Activated CD4-positive, alpha-beta T cell treated with anti-CD3 and anti-CD28 coated beads, Interleukin-2, amount 10 ng/mL, durations not matched to agents 24 days and 14 days (primary cell): ENCODE measurements at regions not wholly inside any gene's neighbourhood (a gene's known extent, or its start where the extent isn't known, plus 50 kb on each side); places are given as distances from the start of the nearest gene placed in this dataset.

Experiments used
- DNase-seq: peaks from one replicate; pipeline ENCODE4 v3.0.0; 2022
- H3K27ac Mint-ChIP-seq: one replicate; pipeline ENCODE4 v1.8.0; 2022; ENCODE audit warnings: mild to moderate bottlenecking, mixed read lengths
- H3K27me3 Mint-ChIP-seq: one replicate; pipeline ENCODE4 v1.8.0; 2022; ENCODE audit warnings: mixed read lengths
- H3K36me3 Mint-ChIP-seq: one replicate; pipeline ENCODE4 v1.8.0; 2022; ENCODE audit warnings: low read depth, mild to moderate bottlenecking, mixed read lengths
- H3K4me1 Mint-ChIP-seq: one replicate; pipeline ENCODE4 v1.8.0; 2021; ENCODE audit warnings: mixed read lengths
- H3K4me3 Mint-ChIP-seq: one replicate; pipeline ENCODE4 v1.8.0; 2022; ENCODE audit warnings: mild to moderate bottlenecking, moderate library complexity, mixed read lengths
- H3K9me3 Mint-ChIP-seq: one replicate; pipeline ENCODE4 v1.8.0; 2021; ENCODE audit warnings: mixed read lengths
- intact Hi-C: fragments of 100-400 bp; cut with micrococcal nuclease; formaldehyde crosslinking; loops from one replicate; pipeline ENCODE4 v1.15.1; 2023

DNA sequence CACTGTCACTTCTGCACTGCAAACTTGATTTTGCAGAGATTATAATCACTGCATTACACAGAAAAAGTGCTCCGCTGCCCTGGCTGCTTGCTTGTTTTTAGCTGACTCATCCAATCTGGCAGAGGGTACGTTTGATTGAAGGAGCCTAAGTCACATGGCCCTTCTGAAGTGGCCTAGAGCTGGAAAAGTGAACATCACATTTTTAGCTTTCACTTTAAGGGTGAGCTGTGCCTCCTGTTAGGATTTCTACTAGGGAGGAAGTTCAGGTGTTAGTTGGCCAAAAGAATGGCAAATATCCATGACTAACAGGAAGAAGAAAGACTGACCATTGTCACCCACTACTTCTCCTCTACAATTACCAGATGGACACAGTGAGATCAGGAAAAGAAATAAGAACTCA is 889.1 kb upstream of the MAP3K7 start:
- intact Hi-C loops: no loop called here

DNA sequence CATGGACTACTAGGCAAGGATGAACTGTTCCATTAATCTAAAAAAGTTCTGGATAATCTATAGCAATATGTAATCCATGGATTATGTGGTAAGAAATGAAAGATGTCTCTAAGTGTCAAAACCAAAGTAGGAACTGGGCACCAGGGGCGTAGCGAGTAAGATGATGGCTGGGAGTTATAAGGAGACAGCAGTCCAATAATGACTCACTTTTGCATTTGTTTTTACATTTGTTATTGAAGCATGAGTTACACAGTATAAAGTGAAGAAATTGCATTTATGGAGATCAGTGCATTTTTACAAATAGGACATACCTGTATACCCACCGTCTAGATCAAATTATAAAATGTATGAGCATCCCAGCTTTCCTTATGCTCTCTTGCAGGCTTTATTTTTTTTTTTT is 878.5 kb upstream of the MAP3K7 start:
- H3K27ac Mint-ChIP-seq: no peak overlapping the region
- no peaks in the 10 kb centered on the region for H3K4me1 Mint-ChIP-seq
- intact Hi-C loops: no loop called here

More for the DNA sequence above, 889.1 kb upstream of the MAP3K7 start:
- Mint-ChIP-seq H3K27me3 (no peaks in the 10 kb centered on the region), H3K36me3 (no peaks in the 10 kb centered on the region), H3K27ac (no peak overlapping the region), H3K4me3 (no peak overlapping the region), H3K4me1 (no peaks in the 10 kb centered on the region), H3K9me3 (no peaks in the 10 kb centered on the region)
- no peak for DNase-seq

DNA sequence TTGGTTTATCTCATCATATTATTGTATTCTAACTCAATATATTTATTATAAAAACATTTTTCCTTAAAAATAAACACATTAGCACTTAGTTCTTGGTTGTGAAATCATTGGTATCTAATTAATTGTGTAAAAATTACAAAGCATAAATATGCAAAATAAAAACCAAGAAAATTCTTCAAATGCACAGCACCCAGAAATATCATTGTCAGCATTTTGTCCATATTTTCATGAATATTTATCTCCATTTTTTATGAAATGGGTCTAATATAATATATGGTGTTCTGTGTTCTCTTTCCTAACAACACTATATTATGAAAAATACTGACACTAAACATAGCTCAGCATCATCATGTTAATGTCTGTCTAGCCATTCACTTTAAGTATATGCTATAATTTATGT is 877.8 kb upstream of the MAP3K7 start:
- no peaks in the 10 kb centered on the region for H3K9me3 Mint-ChIP-seq
- H3K36me3 Mint-ChIP-seq: no peaks in the 10 kb centered on the region
- no peaks in the 10 kb centered on the region for H3K27me3 Mint-ChIP-seq
- DNase-seq: no peak
- no peaks in the 10 kb centered on the region for H3K4me1 Mint-ChIP-seq
- no peak overlapping the region for H3K27ac Mint-ChIP-seq
- intact Hi-C loops: no loop called here
- H3K4me3 Mint-ChIP-seq: no peak overlapping the region

More for the DNA sequence above, 878.5 kb upstream of the MAP3K7 start:
- no peaks in the 10 kb centered on the region for H3K27me3 Mint-ChIP-seq
- H3K9me3 Mint-ChIP-seq: no peaks in the 10 kb centered on the region
- no peak for DNase-seq
- no peak overlapping the region for H3K4me3 Mint-ChIP-seq
- no peaks in the 10 kb centered on the region for H3K36me3 Mint-ChIP-seq

DNA sequence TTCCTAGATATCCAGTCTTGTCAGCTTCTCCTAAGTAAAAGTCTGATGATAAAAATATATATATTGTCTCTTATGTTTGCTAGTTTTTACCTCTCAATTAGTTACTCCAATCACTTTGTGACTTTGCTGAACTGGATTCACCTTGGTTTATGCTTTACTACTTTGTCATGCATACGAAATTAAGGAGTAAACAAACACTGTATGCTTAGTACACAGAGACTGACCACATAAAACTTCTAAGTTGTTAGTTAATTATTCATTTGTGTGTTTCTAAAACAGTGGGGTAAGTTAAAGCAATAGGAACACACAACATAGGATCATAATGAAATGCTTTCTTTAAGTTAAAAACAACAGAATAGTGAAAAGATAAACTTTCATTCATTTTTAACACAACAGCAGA is 877.3 kb upstream of the MAP3K7 start:
- no peaks in the 10 kb centered on the region for H3K9me3 Mint-ChIP-seq
- H3K36me3 Mint-ChIP-seq: no peaks in the 10 kb centered on the region
- H3K4me3 Mint-ChIP-seq: no peak overlapping the region
- H3K27ac Mint-ChIP-seq: no peak overlapping the region
- no peaks in the 10 kb centered on the region for H3K27me3 Mint-ChIP-seq
- DNase-seq: no peak
- intact Hi-C loops: no loop called here
- H3K4me1 Mint-ChIP-seq: no peaks in the 10 kb centered on the region

DNA sequence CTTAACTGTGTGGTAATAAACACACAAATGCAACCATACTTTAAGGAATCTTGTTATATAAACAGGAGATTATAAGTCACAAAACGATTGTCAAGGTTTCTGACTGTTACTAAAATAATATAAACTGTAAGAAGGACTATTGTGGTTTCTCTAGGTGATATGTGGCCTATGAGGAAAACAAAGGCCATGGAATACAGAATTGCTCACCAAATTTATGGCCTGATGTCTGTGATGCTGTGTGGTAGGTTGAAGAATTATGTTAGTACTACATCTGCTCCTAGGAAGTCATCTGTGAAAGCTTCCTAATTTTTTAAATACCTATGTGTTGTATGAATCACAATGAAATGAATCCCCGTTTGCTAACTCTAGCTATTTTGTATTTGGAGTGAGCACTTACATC is 875.4 kb upstream of the MAP3K7 start:
- H3K4me1 Mint-ChIP-seq: no peaks in the 10 kb centered on the region
- H3K9me3 Mint-ChIP-seq: no peaks in the 10 kb centered on the region
- intact Hi-C loops: no loop called here
- no peak overlapping the region for H3K27ac Mint-ChIP-seq
- no peaks in the 10 kb centered on the region for H3K27me3 Mint-ChIP-seq
- no peak for DNase-seq
- no peak overlapping the region for H3K4me3 Mint-ChIP-seq
- no peaks in the 10 kb centered on the region for H3K36me3 Mint-ChIP-seq

DNA sequence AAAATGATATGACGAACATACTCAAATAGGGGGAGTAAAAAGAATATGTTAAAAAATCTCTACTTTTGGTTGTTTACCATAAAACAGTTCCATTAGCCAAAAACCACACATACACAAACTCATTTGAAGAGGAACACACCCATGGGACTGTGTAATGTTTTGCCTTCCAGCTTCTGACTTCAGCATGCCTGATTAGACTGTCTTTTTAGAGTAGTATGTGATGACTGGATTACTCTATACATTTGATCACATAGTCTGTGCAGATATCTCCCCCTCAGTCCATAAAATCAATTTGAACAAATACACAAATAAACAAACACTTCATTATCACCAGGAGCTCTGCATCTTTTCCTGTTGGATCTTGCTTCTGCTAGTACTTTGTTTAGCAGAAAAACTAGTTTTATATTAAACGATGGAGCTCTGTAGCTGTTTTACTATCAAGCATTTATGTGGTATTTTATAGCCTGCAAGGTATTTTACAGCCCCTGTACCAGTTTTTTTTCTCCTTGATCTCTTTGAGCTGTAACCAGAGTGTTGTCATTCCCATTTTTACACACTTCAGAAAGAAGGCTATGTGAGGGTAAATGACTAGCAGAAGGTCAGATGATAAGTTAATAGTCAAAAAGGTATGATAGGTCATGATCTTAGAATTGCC is 866.5 kb upstream of the MAP3K7 start:
- Mint-ChIP-seq H3K9me3 (no peaks in the 10 kb centered on the region), H3K36me3 (no peaks in the 10 kb centered on the region), H3K27ac (no peak overlapping the region), H3K27me3 (no peaks in the 10 kb centered on the region), H3K4me1 (no peaks in the 10 kb centered on the region), H3K4me3 (no peak overlapping the region)
- intact Hi-C loops: no loop called here
- DNase-seq: no peak

DNA sequence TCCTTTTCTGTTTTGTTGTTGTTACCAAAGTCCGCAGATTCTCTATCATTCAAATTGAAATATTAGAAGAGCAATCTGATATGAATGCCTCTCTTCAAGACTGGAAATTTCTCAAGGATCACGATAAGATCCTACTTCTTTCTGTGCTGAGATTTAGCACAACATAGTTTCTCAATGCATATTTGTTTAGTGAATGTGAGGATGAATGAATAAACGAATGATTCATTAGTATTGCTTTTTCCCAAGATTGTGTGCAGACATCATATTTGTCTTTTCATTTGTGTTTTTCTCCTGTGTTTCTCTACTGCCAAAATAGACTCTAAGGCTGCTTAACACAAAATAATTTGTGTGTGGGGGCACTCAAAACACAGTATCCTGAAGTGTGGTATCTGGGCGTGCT is 862.7 kb upstream of the MAP3K7 start:
- no peaks in the 10 kb centered on the region for H3K36me3 Mint-ChIP-seq
- H3K9me3 Mint-ChIP-seq: no peaks in the 10 kb centered on the region
- intact Hi-C loops: no loop called here
- H3K4me3 Mint-ChIP-seq: no peak overlapping the region
- H3K27ac Mint-ChIP-seq: no peak overlapping the region
- H3K27me3 Mint-ChIP-seq: no peaks in the 10 kb centered on the region
- H3K4me1 Mint-ChIP-seq: no peaks in the 10 kb centered on the region
- no peak for DNase-seq

DNA sequence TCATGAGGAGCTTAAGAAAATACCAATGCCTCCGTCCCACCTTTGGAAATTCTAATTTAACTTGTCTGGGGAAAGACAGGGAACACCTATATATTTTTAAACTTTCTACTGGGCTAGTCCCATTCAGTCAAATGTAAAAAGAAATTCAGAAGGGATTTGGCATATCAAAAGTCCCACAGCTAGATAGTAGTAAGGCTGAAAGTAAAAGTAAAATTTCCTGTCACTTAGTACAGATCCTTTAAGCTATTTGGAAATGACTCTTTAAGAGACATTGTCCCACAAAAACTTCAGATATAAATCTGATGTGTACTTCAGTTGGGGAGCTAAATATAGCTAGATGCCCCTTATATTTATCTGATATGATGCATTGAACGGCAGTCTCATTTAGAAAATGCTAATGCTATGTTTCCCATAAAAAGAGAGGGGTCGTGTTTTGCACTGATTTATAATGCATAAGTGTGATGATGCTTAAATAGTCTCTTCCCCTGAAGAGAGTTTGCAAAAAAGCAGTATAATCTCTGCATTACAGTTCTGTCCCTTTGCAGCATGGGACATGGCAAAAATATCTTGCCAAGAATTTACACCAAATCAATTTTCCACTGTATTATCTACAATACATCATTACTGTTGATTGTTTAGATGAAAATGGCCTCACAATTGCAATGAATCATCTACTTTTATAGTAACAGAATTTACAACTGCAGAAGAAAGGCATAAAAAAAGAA is 860.8 kb upstream of the MAP3K7 start:
- no peaks in the 10 kb centered on the region for H3K9me3 Mint-ChIP-seq
- no peaks in the 10 kb centered on the region for H3K36me3 Mint-ChIP-seq
- H3K4me1 Mint-ChIP-seq: peaks cover 3% of the 10 kb centered on the region
- no peak for DNase-seq
- no peak overlapping the region for H3K27ac Mint-ChIP-seq
- H3K27me3 Mint-ChIP-seq: no peaks in the 10 kb centered on the region
- no peak overlapping the region for H3K4me3 Mint-ChIP-seq
- intact Hi-C loops: no loop called here

DNA sequence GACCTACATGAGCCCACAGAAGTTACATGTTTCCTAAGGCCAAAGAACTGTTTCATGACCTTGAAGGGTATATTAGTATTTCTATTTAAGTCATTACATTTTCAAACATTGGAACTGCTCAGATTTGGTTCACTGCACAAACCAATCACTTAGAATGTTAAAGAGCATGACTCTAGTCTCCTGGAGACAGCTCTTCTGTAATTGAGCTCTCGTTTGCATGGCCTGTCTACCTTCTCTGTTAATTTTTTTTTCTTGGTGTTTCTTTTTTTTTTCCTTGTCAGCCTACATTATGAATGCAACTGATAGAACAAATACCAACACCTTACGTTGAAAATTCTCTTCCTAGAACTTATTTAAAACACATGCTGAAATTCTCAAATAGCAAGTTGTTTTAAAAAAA is 860.2 kb upstream of the MAP3K7 start:
- H3K4me3 Mint-ChIP-seq: no peak overlapping the region
- no peaks in the 10 kb centered on the region for H3K9me3 Mint-ChIP-seq
- H3K27ac Mint-ChIP-seq: no peak overlapping the region
- peaks cover 7% of the 10 kb centered on the region for H3K4me1 Mint-ChIP-seq
- DNase-seq: no peak
- intact Hi-C loops: no loop called here
- no peaks in the 10 kb centered on the region for H3K27me3 Mint-ChIP-seq
- no peaks in the 10 kb centered on the region for H3K36me3 Mint-ChIP-seq

DNA sequence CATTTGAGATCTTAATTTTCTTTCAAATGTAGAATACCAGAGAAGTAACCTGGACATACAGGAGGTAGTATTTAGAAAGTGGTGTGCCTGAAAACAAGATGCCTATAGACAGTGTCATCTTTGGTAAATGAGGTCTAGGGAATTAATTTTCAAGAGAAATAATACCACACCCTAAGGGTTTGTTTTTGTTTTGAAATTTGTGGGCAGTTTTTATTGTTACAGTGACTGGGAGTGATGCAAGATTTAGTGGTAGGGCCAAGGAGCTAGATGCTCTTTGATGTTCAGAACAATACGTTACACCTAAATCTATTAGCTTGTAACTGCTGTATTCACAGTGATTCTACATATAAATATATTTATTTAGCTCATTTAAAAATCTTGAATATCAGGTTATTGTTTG is 856.5 kb upstream of the MAP3K7 start:
- intact Hi-C loops: no loop called here
- Mint-ChIP-seq H3K9me3 (no peaks in the 10 kb centered on the region), H3K36me3 (no peaks in the 10 kb centered on the region), H3K4me1 (peaks cover 8% of the 10 kb centered on the region), H3K27ac (no peak overlapping the region), H3K27me3 (no peaks in the 10 kb centered on the region), H3K4me3 (no peak overlapping the region)
- no peak for DNase-seq

DNA sequence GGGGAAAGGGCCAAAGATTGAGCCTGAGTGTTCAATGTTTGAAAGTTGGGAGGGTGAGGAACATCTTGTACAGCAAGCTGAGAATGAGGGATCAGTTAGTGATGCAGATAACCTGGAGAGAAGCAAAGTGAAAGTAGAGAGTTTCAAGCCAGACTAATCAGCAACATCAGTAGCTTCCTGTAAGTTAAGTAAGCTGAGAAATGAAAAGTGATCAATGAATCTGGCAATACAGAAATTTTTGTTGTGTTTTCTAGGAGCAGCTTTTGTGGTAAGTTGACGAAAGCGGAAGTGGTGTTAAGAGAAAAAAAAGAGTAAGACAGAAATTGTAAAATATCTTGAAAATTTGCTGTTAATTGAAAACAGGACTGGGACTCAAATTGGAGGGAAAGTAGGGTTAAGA is 855.5 kb upstream of the MAP3K7 start:
- H3K4me1 Mint-ChIP-seq: peaks cover 8% of the 10 kb centered on the region
- no peak for DNase-seq
- intact Hi-C loops: no loop called here
- H3K4me3 Mint-ChIP-seq: no peak overlapping the region
- no peaks in the 10 kb centered on the region for H3K36me3 Mint-ChIP-seq
- H3K27ac Mint-ChIP-seq: no peak overlapping the region
- no peaks in the 10 kb centered on the region for H3K9me3 Mint-ChIP-seq
- no peaks in the 10 kb centered on the region for H3K27me3 Mint-ChIP-seq

DNA sequence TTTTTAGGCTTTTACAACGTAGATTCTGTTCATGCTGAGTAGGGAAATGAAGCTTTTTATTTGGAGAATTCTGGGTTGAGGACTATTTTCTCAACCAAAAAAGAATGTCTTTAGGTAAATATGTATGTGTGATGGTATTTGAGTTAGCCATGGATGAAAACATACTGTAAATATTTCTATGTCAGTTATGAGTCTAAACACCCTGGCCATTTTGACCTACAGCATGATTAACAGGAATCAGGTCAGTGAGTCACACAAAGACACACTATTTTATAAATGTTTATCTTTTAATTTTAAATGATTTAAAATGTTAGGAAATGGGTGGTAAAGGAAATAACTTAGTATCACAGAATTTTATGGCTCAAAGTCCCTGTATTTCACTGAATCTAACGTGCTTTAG is 851.7 kb upstream of the MAP3K7 start:
- Mint-ChIP-seq H3K9me3 (no peaks in the 10 kb centered on the region), H3K4me3 (no peak overlapping the region), H3K4me1 (peaks cover 8% of the 10 kb centered on the region), H3K27ac (no peak overlapping the region), H3K27me3 (no peaks in the 10 kb centered on the region), H3K36me3 (no peaks in the 10 kb centered on the region)
- intact Hi-C loops: no loop called here
- DNase-seq: no peak

DNA sequence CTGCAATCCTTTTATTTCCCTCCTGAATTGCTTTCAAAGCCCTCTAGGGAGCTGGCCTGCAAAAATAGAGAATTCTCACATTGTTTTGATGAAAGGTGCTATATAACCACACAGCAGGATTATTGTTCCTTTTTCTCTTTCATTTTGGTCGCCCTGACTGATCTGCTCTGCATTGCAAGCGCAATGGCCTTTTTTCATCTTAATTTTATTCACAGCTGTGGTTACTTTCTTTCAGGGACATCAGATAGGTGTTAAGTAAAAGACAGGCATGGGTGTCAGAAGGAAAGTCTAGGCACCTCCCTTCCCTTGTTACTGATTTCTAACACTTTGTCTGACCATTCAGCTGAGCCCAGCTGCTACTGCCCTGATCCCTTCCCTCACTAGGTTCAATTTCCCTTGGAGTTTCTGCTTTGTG is 850.5 kb upstream of the MAP3K7 start:
- H3K9me3 Mint-ChIP-seq: no peaks in the 10 kb centered on the region
- H3K4me3 Mint-ChIP-seq: no peak overlapping the region
- no peak for DNase-seq
- no peaks in the 10 kb centered on the region for H3K27me3 Mint-ChIP-seq
- intact Hi-C loops: no loop called here
- no peak overlapping the region for H3K27ac Mint-ChIP-seq
- no peaks in the 10 kb centered on the region for H3K36me3 Mint-ChIP-seq
- H3K4me1 Mint-ChIP-seq: peaks cover 4% of the 10 kb centered on the region

DNA sequence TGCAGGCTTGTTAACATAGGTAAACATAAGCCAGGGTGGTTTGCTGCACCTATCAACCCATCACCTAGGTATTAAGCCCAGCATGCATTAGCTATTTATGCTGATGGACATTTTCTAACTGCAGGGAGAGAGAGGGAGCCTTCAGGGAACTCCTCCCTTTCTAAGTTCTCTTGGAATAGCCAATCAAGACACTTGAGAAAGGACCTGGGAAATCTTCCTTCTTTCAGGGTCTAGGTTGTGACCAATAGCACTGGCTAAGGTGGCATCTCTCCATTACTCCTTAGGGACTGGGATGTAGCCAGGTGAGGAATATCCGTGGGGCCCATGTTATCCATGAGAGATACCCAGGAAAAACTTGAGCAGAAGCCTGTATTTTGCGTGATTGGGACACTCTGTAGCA is 849.6 kb upstream of the MAP3K7 start:
- no peaks in the 10 kb centered on the region for H3K36me3 Mint-ChIP-seq
- no peak overlapping the region for H3K4me3 Mint-ChIP-seq
- intact Hi-C loops: no loop called here
- H3K9me3 Mint-ChIP-seq: no peaks in the 10 kb centered on the region
- H3K27ac Mint-ChIP-seq: no peak overlapping the region
- H3K4me1 Mint-ChIP-seq: no peaks in the 10 kb centered on the region
- H3K27me3 Mint-ChIP-seq: no peaks in the 10 kb centered on the region
- DNase-seq: no peak

DNA sequence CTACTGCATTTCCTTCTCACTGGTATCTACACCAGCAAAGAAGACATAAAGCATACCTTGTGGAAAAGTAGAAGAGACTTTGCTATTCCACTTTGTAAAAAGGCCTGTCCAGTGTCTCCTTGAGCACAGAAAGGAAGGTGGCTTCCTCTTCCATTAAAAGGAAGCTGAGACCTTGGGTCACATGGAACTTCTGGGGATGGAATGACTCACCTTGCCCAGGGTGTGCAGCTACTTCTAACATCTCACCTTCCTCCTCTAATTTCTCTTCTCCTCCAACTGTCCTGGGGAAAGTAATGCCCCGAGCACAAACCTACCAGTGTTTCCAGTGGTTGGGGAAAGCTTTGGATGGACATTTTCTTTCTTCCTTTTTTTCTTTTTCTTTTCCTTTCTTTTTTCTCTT is 848.8 kb upstream of the MAP3K7 start:
- no peaks in the 10 kb centered on the region for H3K27me3 Mint-ChIP-seq
- intact Hi-C loops: no loop called here
- H3K9me3 Mint-ChIP-seq: no peaks in the 10 kb centered on the region
- no peaks in the 10 kb centered on the region for H3K4me1 Mint-ChIP-seq
- no peak for DNase-seq
- H3K4me3 Mint-ChIP-seq: no peak overlapping the region
- H3K27ac Mint-ChIP-seq: no peak overlapping the region
- no peaks in the 10 kb centered on the region for H3K36me3 Mint-ChIP-seq
